Lung (tissue), 11 donors: ENCODE measurements at regions not wholly inside any gene's neighbourhood (a gene's known extent, or its start where the extent isn't known, plus 50 kb on each side); places are given as distances from the start of the nearest gene placed in this dataset.

ENCODE experiments used
- ATAC-seq: fragments of 200-7000 bp; cut with Tn5 transposase; one replicate; pipeline ENCODE4 v1.9.1; 2020; ENCODE audit warnings: moderate number of reproducible peaks; ENCODE audit not compliant: insufficient read depth, low FRiP score
- DNase-seq, 3 donors: peaks; one replicate each; pipeline ENCODE4 v3.0.0-alpha.2; 2013 to 2017
- H3K27ac ChIP-seq, 2 donors: one replicate each; pipeline ENCODE4 v1.5.1; 2013; ENCODE audit warnings: mild to moderate bottlenecking in 2 of 2, moderate library complexity in 2 of 2, control low read depth in 1 of 2, inconsistent platforms in 1 of 2, low read depth in 1 of 2, low read length in 1 of 2
- H3K27me3 ChIP-seq, 3 donors: one replicate each; pipeline ENCODE4 v1.5.1; 2013; ENCODE audit warnings: low read length in 2 of 3; ENCODE audit not compliant: control insufficient read depth in 3 of 3, insufficient read depth in 3 of 3
- H3K36me3 ChIP-seq, 4 donors: one replicate each; pipeline ENCODE4 v1.5.1; 2013; ENCODE audit warnings: low read length in 4 of 4, mild to moderate bottlenecking in 1 of 4, moderate library complexity in 1 of 4; ENCODE audit not compliant: control insufficient read depth in 4 of 4, insufficient read depth in 4 of 4
- H3K4me1 ChIP-seq, 5 donors: one replicate each; pipeline ENCODE4 v1.5.1; 2013; ENCODE audit warnings: low read length in 5 of 5, mild to moderate bottlenecking in 2 of 5, moderate library complexity in 1 of 5; ENCODE audit not compliant: control insufficient read depth in 5 of 5, insufficient read depth in 5 of 5
- H3K4me3 ChIP-seq: one replicate; pipeline ENCODE4 v1.5.1; 2013; ENCODE audit warnings: mild to moderate bottlenecking, control low read depth, moderate library complexity
- H3K9ac ChIP-seq, 2 donors: one replicate each; pipeline ENCODE4 v1.5.1; 2013; ENCODE audit warnings: low read length in 2 of 2, control low read depth in 1 of 2; ENCODE audit not compliant: insufficient read depth in 1 of 2
- H3K9me3 ChIP-seq, 4 donors: one replicate each; pipeline ENCODE4 v1.5.1; 2013; ENCODE audit warnings: low read length in 3 of 4, mild to moderate bottlenecking in 1 of 4, moderate library complexity in 1 of 4; ENCODE audit not compliant: control insufficient read depth in 4 of 4, insufficient read depth in 3 of 4
- CTCF ChIP-seq: IDR thresholded peaks from 2 replicates; pipeline ENCODE4 v1.5.1; 2012; ENCODE audit warnings: mild to moderate bottlenecking; ENCODE audit errors: control extremely low read depth, extremely low read depth
- WGBS, 2 donors: extraction: QIAGEN DNeasy Blood & Tissue Kit; methylation state at CpG; one replicate each; pipeline ENCODE4 v1.1.7; 2013; 5-methylcytosine and 5-hydroxymethylcytosine counted together
- donor health status: control.
- donor health status: control.
- donor health status: Bipolar disorder and iron deficiency.
- donor health status: healthy.
- donor health status: DM: yes; HTN: yes; CAD: no.

GRCh38 chr4:137632842-137633241, 100.5 kb upstream of the PCDH18 start:
- TF ChIP-seq CTCF = no peak
- H3K27ac ChIP-seq = no peak overlapping the region
- ATAC-seq (no peak), DNase-seq (no peak)
- no peaks in the 10 kb centered on the region for H3K36me3 ChIP-seq
- WGBS, 2 donors = 83 to 86% methylated on average over 1 of the region's 1 CpG
- H3K27me3 ChIP-seq = no peaks in the 10 kb centered on the region
- H3K4me1 ChIP-seq = peaks cover 0 to 13% (median 3%) of the 10 kb centered on the region in 5 donors
- peaks cover 0 to 3% (median 0%) of the 10 kb centered on the region in 4 donors for H3K9me3 ChIP-seq
- H3K9ac ChIP-seq = no peak overlapping the region
- H3K4me3 ChIP-seq = no peak overlapping the region

- WGBS, 2 donors = 97 to 100% methylated on average over 2 of the region's 2 CpGs
- no peak for TF ChIP-seq CTCF
- DNase-seq (no peak), ATAC-seq (no peak)
- H3K4me1 ChIP-seq = peaks cover 0 to 13% (median 3%) of the 10 kb centered on the region in 5 donors
- H3K27ac ChIP-seq = no peak overlapping the region
- peaks cover 0 to 3% (median 0%) of the 10 kb centered on the region in 4 donors for H3K9me3 ChIP-seq
- H3K36me3 ChIP-seq = no peaks in the 10 kb centered on the region
- no peak overlapping the region for H3K4me3 ChIP-seq
- H3K27me3 ChIP-seq = no peaks in the 10 kb centered on the region
- H3K9ac ChIP-seq = no peak overlapping the region
Observed at GRCh38 chr4:137631605-137632004, 99.3 kb upstream of the PCDH18 start.

- no peak overlapping the region for H3K9ac ChIP-seq
- H3K9me3 ChIP-seq = peaks cover 0 to 3% (median 0%) of the 10 kb centered on the region in 4 donors
- peaks cover 0 to 6% (median 1%) of the 10 kb centered on the region in 5 donors for H3K4me1 ChIP-seq
- ATAC-seq (no peak), DNase-seq (no peak)
- 95 to 99% methylated on average over 2 of the region's 2 CpGs for whole genome bisulfite sequencing, 2 donors
- H3K27me3 ChIP-seq = no peaks in the 10 kb centered on the region
- TF ChIP-seq CTCF = no peak
- H3K36me3 ChIP-seq = no peaks in the 10 kb centered on the region
- H3K27ac ChIP-seq = no peak overlapping the region
- H3K4me3 ChIP-seq = no peak overlapping the region
Observed at GRCh38 chr4:137630252-137630651, 98.0 kb upstream of the PCDH18 start.

- Histone ChIP-seq H3K4me1 (peaks cover 0 to 8% (median 0%) of the 10 kb centered on the region in 5 donors), H3K36me3 (no peaks in the 10 kb centered on the region), H3K27me3 (no peaks in the 10 kb centered on the region), H3K9me3 (no peaks in the 10 kb centered on the region), H3K4me3 (no peak overlapping the region), H3K27ac (no peak overlapping the region), H3K9ac (no peak overlapping the region)
- no peak for DNase-seq
- 84 to 94% methylated on average over 2 of the region's 2 CpGs for WGBS, 2 donors
- TF ChIP-seq CTCF = no peak
- no peak for ATAC-seq
Observed at GRCh38 chr4:137627739-137628460, 95.6 kb upstream of the PCDH18 start.
